NCI-H146 treated with DMSO at 0.1 percent for 48 hours (cell line): ENCODE measurements at regions not wholly inside any gene's neighbourhood (a gene's known extent, or its start where the extent isn't known, plus 50 kb on each side); places are given as distances from the start of the nearest gene placed in this dataset.

Experiments
- DNase-seq: peaks from one replicate; lab custom pipeline; 2025; ENCODE audit not compliant: unreplicated experiment; lab: John Stamatoyannopoulos, UW

- DNase-seq: no peak
These were observed 153.4 kb downstream of the PPP1R2C start for GRCh38 chrX:42624524-42624923.

GRCh38 chrX:42619068-42619467 is 158.9 kb downstream of the PPP1R2C start:
- DNase-seq: no peak

GRCh38 chrX:42616981-42617380 is 161.0 kb downstream of the PPP1R2C start:
- no peak for DNase-seq

GRCh38 chrX:42615161-42615563 is 162.8 kb downstream of the PPP1R2C start:
- no peak for DNase-seq

- DNase-seq: no peak
These were observed 171.4 kb downstream of the PPP1R2C start for GRCh38 chrX:42606591-42606990.

GRCh38 chrX:42604302-42604701 is 173.7 kb downstream of the PPP1R2C start:
- no peak for DNase-seq

- no peak for DNase-seq
These were observed 174.9 kb downstream of the PPP1R2C start for GRCh38 chrX:42603016-42603415.

- DNase-seq: no peak
These were observed 175.4 kb downstream of the PPP1R2C start for GRCh38 chrX:42602566-42602965.

- DNase-seq: no peak
These were observed 175.8 kb downstream of the PPP1R2C start for GRCh38 chrX:42602136-42602535.

- no peak for DNase-seq
These were observed 180.5 kb downstream of the PPP1R2C start for GRCh38 chrX:42597481-42597880.

GRCh38 chrX:42585842-42586621 is 191.9 kb downstream of the PPP1R2C start:
- DNase-seq: no peak

- no peak for DNase-seq
These were observed 200.0 kb downstream of the PPP1R2C start for GRCh38 chrX:42577936-42578470.

- DNase-seq: no peak
These were observed 210.7 kb downstream of the PPP1R2C start for GRCh38 chrX:42567268-42567667.

- no peak for DNase-seq
These were observed 212.2 kb downstream of the PPP1R2C start for GRCh38 chrX:42565739-42566138.

GRCh38 chrX:42546800-42547199 is 231.2 kb downstream of the PPP1R2C start:
- DNase-seq: no peak

GRCh38 chrX:42544883-42545282 is 233.1 kb downstream of the PPP1R2C start:
- DNase-seq: no peak

- no peak for DNase-seq
These were observed 236.4 kb downstream of the PPP1R2C start for GRCh38 chrX:42541554-42541953.

GRCh38 chrX:42540146-42540545 is 237.8 kb downstream of the PPP1R2C start:
- DNase-seq: no peak

GRCh38 chrX:42538405-42538804 is 239.6 kb downstream of the PPP1R2C start:
- no peak for DNase-seq

- DNase-seq: no peak
These were observed 241.7 kb downstream of the PPP1R2C start for GRCh38 chrX:42536286-42536685.

GRCh38 chrX:42535233-42535632 is 242.7 kb downstream of the PPP1R2C start:
- DNase-seq: no peak

- DNase-seq: no peak
These were observed 244.2 kb downstream of the PPP1R2C start for GRCh38 chrX:42533761-42534160.

GRCh38 chrX:42531441-42531840 is 246.5 kb downstream of the PPP1R2C start:
- no peak for DNase-seq
